ENCODE measurements at regions not wholly inside any gene's neighbourhood (a gene's known extent, or its start where the extent isn't known, plus 50 kb on each side); places are given as distances from the start of the nearest gene placed in this dataset.

DNA sequence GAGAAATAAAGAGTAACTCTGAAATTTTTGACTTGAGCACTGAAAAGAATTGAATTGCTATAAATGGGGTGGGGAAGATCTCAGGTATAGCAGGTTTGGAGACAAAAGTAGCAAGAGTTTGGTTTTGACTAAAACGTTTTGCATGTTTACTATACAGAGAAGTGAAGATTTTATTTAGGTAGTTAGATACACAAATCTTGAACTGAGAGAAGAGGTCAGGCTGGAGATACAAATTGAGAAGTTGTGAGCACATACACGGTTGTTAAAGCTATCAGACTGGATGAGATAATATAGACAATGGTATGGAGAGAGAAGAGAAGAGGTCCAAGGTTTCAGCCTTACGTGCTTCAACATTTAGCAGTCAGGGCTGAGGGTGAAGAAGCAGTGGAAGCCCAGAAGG lies 420.9 kb downstream of the FOXO1 start:
- Histone ChIP-seq H3K27ac (ENCODE audit: low read depth, low read length, poor library complexity, severe bottlenecking) (no peak overlapping the region), H3K36me3 (ENCODE audit: insufficient read depth, low read length) (no peaks in the 10 kb centered on the region; the same call in 1 of the 2 replicates), H3K79me2 (ENCODE audit: insufficient read depth, low read depth, low read length) (no peaks in the 10 kb centered on the region), H3K4me3 (ENCODE audit: low read depth, low read length, poor library complexity, severe bottlenecking) (no peak overlapping the region), H3K9me2 (ENCODE audit: insufficient read depth, low read length) (no peaks in the 10 kb centered on the region), H4K20me1 (ENCODE audit: insufficient read depth, low read length) (no peaks in the 10 kb centered on the region), H3K4me2 (ENCODE audit: low read length) (no peak overlapping the region), H3K9me3 (ENCODE audit: low read length) (peaks cover 21% of the 10 kb centered on the region; the same call in 1 of the 2 replicates), H3K4me1 (ENCODE audit: insufficient read depth, low read length, poor library complexity, severe bottlenecking) (no peaks in the 10 kb centered on the region), H2AFZ (ENCODE audit: low read length) (no peak overlapping the region)
- BruUV-seq (replicated peaks) = no TSS peak
- DNase-seq (ENCODE audit: low spot score) = no peak
- intact Hi-C loops (cut with micrococcal nuclease; ENCODE audit: unreplicated experiment) = no loop called here
- ChIA-PET CTCF (ENCODE audit: unreplicated experiment) (no interaction called here), POLR2A (no interaction called here)
- TF ChIP-seq, protein P1, sequence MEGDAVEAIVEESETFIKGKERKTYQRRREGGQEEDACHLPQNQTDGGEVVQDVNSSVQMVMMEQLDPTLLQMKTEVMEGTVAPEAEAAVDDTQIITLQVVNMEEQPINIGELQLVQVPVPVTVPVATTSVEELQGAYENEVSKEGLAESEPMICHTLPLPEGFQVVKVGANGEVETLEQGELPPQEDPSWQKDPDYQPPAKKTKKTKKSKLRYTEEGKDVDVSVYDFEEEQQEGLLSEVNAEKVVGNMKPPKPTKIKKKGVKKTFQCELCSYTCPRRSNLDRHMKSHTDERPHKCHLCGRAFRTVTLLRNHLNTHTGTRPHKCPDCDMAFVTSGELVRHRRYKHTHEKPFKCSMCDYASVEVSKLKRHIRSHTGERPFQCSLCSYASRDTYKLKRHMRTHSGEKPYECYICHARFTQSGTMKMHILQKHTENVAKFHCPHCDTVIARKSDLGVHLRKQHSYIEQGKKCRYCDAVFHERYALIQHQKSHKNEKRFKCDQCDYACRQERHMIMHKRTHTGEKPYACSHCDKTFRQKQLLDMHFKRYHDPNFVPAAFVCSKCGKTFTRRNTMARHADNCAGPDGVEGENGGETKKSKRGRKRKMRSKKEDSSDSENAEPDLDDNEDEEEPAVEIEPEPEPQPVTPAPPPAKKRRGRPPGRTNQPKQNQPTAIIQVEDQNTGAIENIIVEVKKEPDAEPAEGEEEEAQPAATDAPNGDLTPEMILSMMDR (conservative IDR thresholded peaks at IDR 0.05; ENCODE audit: low read length) = no peak
- TF ChIP-seq EZH2phosphoT487 (IDR thresholded peaks at IDR 0.05; ENCODE audit: borderline replicate concordance, low read depth, low read length) = no peak

DNA sequence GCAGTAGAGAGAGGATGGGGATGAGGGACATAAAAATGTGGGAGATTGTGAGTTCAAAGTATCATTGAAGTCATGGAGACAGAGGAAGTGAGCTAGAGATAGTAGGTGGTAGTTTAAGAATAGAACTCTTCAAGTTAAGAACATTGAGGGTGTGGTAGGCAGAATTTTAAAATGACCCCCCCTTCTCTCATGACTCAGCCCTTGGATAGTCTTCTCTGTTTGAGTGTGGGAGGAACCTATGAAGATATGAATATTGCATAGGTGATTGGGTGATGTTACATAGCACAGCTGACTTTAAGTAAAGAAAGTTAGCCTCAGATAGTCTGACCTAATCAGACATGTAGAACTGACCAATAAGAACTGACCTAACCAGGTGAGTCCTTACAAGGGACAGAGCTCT lies 418.6 kb downstream of the FOXO1 start:
- POLR2A ChIA-PET = no interaction called here

More for the DNA sequence above, 418.6 kb downstream of the FOXO1 start:
- no peak for TF ChIP-seq EZH2phosphoT487 (IDR thresholded peaks at IDR 0.05; ENCODE audit: borderline replicate concordance, low read depth, low read length)
- TF ChIP-seq, protein P1 (conservative IDR thresholded peaks at IDR 0.05; ENCODE audit: low read length) = no peak
- peaks cover 9% of the 10 kb centered on the region for H3K4me1 ChIP-seq (ENCODE audit: insufficient read depth, low read length, poor library complexity, severe bottlenecking)
- intact Hi-C loops (cut with micrococcal nuclease; ENCODE audit: unreplicated experiment) = no loop called here
- no peaks in the 10 kb centered on the region for H4K20me1 ChIP-seq (ENCODE audit: insufficient read depth, low read length)
- H3K9me3 ChIP-seq (ENCODE audit: low read length) = peaks cover 21% of the 10 kb centered on the region; the same call in 1 of the 2 replicates
- H3K79me2 ChIP-seq (ENCODE audit: insufficient read depth, low read depth, low read length) = no peaks in the 10 kb centered on the region
- DNase-seq (ENCODE audit: low spot score) = no peak
- BruUV-seq (replicated peaks) = no TSS peak
- H3K4me3 ChIP-seq (ENCODE audit: low read depth, low read length, poor library complexity, severe bottlenecking) = no peak overlapping the region
- no peaks in the 10 kb centered on the region for H3K9me2 ChIP-seq (ENCODE audit: insufficient read depth, low read length)
- CTCF ChIA-PET (ENCODE audit: unreplicated experiment) = no interaction called here
- no peak overlapping the region for H3K4me2 ChIP-seq (ENCODE audit: low read length)
- H3K36me3 ChIP-seq (ENCODE audit: insufficient read depth, low read length) = no peaks in the 10 kb centered on the region; the same call in 1 of the 2 replicates
- H2AFZ ChIP-seq (ENCODE audit: low read length) = no peak overlapping the region
- H3K27ac ChIP-seq (ENCODE audit: low read depth, low read length, poor library complexity, severe bottlenecking) = no peak overlapping the region
